Epidermal melanocyte (primary cell): ENCODE measurements at regions not wholly inside any gene's neighbourhood (a gene's known extent, or its start where the extent isn't known, plus 50 kb on each side); places are given as distances from the start of the nearest gene placed in this dataset.

Experiments used
- DNase-seq: peaks from one replicate; pipeline ENCODE4 v3.0.0; 2011; ENCODE audit warnings: low spot score; ENCODE audit not compliant: insufficient read length

DNA sequence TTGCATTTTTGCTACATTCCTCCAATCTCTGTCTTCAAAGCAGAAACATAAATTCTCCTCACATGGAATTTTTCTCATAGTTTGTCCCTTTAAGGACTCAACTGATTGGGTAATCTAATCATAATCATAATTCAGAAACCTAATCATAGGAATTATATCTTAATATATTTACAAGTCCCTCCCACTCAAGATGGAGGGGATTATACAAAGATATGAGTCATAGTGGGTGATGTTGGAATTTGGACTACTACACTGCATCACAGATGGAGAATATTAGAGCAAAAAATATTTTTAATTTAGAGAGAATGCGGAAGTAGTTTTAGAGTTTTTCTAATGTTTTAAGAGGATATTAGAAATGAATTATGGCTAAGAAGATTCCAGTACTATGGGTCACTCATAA is 1034.0 kb downstream of the DTWD2 start:
- DNase-seq = no peak

DNA sequence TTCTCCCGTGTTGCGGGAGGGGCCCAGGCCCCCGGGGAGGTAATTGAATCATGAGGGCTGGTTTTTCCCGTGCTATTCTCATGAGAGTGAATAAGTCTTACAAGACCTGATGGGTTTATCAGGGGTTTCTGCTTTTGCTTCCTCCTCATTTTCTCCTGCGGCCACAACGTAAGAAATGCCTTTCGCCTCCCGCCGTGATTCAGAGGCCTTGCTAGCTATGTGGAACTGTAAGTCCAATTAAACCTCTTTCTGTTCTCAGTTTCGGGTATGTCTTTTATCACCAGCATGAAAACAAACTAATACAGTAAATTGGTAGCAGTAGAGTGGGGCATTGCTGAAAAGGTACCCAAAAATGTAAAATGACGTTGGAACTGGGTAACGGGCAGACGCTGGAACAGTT is 1035.1 kb downstream of the DTWD2 start:
- no peak for DNase-seq

DNA sequence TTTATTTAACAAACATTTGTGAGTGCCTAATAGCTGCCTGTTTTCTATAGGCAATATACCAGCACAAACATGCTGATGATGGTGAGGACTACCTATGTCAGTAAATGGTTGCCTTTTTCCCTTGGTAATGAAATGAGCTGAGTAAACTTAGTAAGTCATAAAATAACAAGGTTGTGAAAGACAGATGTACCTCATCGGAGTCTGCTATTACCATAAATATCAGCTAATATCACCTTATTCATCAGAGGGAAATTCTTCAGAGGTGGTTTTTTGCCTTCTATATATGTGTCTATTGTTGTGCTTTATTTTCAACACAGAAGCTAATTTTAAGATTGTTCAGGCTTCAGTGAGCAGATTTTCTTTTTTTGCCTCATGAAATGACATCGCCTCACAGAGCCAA is 1040.5 kb downstream of the DTWD2 start:
- no peak for DNase-seq

DNA sequence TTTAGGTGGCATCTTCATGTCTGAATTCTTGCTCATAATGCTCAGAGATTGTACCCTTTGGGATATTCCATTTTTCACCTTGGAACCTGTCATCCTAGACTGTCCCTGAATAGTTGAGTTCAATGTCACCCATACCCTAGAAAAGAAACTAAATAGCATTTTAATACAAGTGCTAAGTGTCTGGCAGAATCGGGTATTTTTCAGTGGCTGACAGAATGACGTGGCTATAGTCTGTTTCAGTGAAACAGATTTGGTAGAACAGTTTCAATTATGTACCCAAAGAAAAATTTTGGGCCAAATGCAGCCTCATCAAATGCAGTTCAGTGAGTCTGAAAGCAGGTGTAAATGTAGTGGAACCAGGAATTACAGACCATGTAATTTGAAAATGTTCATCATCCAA is 1041.2 kb downstream of the DTWD2 start:
- DNase-seq = no peak

DNA sequence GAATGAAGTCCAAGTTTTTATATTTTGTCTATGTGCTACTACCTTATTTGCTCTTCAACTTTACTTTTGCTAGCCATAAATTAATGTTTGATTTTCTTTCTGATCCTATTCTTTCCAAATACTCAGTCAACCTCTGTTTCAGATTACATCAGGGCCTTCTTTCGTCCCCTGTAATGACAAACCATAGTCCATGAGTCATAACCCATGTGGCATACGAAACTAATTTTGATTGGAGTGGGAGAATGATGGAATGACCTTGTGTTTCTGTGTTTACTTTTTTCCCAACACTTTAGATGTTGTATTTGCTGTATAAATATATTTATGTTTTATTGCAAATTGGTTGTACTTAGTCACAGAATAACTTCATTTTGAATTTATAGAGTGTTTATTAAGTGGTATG is 1043.1 kb downstream of the DTWD2 start:
- no peak for DNase-seq

DNA sequence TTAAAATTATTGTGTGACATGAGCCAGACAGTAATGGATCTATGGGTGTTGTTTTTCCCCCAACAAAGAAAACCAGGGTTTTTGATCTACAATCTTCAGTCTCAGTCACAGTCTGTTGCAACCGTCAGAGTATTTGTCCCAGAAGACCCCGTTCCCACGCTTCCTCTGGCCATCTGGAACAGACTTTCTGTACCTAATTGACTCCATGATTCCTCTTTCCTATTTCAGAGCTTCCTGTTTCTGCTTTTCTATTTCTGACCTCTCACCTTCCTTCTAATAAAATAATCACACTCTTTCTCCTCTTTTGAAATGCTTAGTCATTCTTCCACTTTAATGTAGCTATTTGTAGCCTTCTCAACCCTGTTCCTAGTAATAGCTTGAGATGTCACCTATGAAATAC is 1044.8 kb downstream of the DTWD2 start:
- DNase-seq = no peak

DNA sequence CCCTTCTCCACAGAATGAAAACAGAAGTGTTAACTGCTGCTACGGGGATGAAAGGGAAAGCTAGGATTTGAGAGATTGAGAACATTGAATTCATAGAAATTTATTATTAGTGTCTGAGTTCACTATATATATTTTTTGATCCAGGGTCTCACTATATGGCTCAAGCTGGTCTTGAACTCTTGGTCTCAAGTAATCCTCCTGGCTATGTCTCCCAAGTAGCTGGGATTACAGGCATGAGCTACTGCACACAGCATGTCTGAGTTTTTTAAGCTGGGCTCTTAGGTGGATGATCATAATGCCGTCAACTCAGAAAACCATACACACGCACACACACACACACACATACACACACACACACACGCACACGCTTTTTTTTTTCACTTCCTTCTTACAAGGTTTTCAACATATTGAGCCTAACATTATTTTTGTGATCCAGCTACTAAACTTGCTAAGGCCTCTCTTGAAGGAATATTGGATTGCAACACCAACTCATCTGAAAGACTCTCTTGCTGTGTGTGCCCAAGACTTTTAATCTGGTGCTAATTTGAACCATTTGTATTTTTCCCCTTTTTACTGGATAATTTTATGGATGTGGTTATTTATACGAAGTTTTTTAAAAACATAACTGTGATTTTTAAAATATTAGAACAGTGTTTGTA is 1045.4 kb downstream of the DTWD2 start:
- DNase-seq = no peak

DNA sequence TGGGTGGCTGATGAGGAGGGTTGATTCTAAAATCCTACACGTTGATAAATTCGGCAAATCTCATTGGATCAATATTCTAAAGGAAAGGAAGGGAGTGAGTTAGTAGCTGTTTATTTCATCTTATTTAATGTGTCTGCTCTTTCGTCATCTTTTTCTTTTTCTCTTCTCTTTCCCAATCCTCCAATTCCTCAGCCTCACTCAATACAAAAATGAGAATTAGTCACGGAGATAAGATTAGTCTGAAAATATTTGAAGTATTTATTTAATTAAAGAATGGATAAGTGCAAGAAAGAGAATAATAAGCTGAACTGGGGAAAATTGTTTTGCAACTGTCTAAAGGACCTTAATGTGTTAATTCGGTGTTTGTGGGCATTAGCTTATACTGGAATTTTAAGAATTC is 1095.1 kb downstream of the DTWD2 start:
- no peak for DNase-seq

DNA sequence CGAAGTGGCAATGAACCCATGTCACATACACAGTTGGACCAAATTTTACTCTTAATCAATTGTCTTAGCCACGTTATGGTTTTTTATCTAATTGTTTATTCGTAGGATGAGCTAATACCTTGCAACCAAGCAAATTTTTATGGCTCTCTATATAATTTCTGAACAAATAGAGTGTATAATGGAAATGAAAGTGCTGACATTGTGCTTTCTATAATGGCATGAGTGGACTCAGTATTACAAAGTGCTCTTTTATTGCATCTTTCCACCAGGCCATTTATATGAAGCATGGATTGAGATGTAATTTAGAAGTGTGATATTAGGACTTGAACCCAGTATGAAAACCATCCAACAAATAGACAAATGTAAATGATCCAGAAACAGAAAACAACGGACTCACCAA is 1096.0 kb downstream of the DTWD2 start:
- DNase-seq = no peak

DNA sequence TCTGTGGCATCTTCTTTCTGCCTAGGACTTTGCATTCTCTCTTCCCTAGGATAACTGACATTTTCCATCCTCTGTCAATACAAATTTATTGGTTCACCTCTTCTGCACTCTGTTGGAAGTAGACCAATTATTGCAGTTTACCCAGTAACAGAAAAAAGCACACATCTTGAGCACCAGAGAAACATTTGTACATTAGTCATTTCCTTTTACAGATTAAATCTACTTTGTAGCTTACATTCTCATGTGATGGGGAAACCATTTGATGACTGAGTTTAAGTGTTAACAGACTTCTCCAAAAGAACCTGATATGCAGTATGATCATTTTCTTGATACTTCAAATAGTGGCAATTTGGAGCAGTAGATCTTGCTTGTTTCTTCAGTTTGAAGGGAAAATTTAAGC is 1098.8 kb downstream of the DTWD2 start:
- DNase-seq = no peak

DNA sequence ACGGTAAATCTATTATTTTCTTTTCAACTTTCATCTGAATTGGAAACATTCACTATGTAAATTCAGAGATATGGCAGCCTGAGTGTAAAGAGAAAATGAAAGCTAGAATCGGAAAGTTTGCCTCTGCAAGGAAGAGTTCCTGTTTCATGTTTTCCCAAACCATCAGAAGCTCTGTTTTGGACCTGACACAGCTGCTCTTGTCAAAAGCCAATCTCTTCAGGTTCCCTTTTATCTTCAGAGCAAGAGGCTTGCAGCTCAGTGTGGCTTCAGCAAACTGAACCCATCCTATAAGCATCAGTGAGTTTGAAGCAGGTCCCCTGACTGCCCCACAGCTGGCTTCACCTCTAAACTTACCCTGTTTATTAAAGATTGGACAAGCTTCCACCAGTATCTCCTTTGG is 1099.7 kb downstream of the DTWD2 start:
- DNase-seq = no peak

DNA sequence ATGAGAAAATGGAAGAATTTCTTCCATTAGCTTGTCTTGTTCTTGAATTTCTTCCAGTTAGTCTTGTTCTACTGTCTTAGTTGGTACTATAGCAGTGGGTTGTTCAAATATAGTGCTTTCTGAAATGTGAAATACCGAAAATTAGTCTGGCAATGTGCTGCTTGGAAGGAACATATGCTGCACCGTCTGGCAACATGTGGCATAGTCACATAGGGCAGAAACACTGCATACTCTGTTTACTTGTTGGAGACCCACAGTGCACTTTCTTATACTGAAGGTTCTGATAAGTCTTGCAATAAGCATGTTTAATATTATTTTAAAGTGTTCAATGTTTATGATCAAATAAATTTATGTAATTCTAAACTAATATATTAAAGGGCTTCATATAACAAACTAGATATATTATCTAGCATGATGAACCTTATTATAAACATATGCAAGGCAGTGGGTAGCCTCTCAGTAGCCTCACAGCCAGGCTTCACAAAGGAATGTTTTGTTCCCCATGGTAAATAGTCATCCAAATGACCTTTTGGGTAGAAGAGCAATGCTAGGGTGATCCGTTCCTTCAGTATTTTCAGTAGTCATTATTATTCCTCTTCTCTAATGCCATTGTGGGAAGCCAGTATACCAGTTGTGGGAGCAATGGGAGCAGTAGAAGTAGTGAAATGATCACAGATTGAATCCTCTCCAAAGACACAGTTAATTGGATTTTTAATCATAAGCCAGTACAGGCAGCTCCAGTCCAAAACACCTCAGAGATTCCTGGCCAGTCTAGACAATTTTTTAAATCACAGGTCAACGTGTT is 1106.7 kb downstream of the DTWD2 start:
- DNase-seq = no peak

DNA sequence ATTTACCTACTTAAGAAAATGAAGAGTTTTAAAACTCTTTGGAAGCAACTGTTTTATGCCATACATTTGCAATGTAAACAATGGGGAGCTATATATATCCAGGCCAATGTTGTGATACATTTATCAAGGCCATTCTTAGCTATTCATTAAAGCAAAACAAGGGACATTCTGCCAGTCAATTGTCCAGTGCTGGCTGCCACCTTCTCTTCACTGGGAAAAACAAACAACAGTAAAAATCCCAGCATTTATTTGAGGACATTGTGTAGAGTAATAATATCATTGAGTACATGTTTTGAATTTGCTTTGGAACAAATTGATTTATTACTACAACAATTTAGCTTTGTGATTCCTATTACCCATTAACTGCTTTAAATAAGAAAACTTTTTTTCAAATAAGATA is 1107.4 kb downstream of the DTWD2 start:
- DNase-seq = no peak

DNA sequence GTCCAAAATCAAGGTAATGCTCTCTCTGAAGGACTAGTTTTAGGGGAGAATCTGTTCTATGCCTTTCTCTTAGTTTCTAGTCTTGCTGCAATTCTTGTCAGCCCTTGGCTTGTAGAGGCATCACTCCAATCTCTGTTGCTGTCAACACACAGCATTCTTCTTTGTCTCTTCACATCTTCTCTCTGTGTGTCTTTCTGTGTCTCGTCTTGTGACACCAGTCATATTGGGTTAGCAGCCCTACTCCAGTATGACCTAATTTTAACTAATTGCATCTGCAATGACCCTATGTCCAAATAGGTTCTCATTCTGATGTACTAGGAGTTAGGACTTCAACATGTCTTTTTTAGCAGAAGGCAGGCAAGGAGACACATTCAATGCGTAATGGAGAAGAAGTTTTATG is 1110.6 kb downstream of the DTWD2 start:
- DNase-seq = no peak

DNA sequence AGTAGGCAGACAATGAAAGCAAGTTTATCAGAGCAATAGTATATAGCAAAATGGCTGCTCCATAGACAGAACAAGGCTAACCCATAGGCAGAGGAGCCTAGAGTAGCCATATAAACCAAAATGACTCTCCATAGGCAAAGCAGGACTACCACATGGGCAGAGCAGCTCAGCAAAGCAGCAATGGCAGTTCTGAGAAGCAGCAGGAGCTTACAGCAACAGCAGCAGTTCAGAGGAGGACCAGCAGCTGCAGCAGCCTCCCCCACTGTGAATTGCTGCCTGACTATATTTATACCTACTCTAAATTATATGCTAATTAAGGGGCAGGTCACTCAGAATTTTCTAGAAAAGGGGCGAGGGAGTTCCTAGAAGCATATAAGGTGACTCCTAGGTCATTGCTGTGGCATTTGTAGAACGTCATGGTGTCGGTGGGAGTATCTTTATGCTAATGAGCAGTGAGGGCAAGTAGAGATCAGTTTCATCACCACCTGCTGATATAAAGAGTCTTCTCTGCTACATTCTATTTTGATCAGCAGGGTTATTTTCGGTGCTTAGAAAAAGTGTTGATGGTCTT is 1115.5 kb downstream of the DTWD2 start:
- DNase-seq = no peak

DNA sequence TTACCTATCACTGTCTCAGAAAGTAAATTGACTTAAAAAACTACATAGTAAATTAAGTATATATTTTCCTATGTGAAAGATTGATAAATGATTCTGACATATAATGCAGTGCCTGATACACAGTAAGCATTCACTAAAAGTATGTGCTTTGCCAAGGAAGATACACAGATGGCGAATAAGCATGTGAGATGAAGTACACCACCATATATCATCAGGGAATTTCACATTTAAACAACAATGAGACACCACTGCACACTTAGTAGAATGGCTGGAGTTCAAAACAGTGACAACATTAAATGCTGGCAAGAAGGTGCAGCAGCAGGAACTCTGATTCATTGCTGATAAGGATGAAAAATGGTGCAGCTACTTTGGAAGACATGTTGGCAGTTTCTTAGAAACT is 1118.8 kb downstream of the DTWD2 start:
- DNase-seq = no peak

DNA sequence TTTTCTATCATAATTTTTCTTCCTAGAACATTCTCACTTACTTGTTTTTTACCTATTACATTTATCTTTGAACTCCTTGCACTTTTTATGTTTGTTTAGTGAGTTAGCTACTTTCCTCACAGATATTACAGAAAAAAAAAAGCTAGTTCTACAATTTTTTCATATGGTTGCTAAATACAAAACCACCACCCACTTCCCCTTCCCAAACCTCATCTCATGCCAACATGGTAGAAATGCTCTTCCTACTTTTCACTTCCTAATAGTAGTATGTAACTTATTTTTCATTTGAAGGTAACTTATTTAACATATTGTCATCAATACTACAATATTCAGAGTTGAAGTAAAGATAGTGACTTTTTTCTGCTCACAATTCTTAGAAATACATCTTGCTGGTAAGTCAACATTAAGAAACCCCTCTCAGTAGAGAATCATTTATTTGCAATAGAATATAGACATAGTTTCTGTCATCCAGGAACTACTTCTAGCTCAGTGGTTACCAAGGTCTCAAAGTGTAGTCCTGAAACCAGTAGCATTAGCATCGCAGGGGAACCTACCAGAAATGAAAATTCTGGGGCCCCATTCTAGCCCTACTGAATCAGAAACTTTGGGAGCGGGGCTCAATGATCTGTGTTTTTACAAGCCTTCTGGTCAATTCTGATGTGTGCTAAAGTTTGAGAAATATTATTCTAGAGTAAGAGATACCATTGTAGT is 1124.6 kb downstream of the DTWD2 start:
- DNase-seq = no peak

DNA sequence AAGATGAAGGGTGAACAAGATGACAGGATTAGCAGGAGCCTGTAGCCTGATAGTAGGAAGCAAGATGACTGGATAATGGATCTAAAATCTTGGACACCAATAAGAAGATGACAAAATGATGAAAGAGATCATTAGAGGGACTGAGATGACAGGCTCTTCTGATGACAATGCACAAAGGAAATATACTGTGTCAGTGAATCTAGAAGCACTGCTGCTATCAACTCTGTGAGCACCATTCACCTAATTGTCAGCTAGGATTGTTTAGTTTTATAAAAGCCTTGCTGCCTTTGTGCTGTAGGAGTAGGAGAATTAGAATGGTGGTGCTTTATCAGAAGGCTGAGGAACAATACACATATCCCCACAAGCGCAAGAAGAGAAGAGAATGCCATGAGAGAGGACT is 1127.8 kb downstream of the DTWD2 start:
- no peak for DNase-seq

DNA sequence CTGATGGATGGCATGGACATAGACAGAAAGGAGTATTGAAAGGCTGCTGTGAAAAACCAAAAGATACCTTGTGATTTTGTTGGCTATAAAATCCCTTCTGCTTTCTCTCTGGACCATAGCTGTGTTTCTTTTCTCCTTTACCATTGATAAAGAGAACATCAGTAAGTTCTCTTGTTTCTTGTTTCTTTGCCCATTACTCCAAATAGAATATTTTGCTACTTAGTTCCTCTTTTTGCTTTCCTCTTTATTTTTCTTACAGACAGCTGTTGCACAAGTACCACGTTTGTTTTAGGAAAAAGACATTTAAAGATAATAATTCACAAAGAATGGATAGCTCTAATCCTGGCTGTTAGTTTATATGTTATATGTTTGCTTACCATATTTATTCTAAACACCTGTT is 1129.2 kb downstream of the DTWD2 start:
- DNase-seq = no peak

DNA sequence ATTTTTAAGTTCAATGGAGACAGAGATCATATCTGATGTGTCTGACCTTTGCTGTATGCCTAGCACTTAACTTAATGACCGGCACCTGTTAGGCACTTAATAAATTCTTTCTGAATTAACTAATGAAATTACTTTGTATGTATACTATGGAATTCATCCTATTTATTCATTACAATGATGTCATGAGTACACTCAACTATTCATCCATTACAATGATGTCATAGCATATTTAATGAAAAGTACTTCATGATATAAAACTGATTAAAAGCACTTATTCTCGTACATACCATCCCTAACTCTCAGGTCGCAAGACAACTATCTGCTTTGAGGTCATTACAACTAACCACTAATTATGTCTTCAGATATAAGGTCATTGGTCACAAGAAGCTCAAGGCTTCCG is 1131.6 kb downstream of the DTWD2 start:
- no peak for DNase-seq

DNA sequence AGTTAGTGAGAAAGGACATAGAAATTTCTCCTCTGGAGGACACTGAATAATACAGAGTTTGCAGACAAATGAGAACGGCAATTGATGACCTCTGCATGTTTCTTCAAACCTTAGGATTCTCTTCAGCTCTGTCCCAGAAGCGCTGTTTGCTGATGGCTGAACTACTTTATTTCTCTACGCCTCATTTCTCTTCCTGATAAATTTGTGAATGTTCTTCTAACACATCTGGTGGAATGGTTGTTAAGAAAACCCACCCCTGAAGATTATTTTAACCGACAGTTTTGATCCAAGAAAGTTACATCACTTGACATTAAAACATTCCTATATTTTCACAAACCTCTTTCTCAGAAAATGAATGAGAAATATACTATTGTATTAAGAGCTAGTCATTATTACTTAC is 1150.6 kb downstream of the DTWD2 start:
- DNase-seq = no peak

DNA sequence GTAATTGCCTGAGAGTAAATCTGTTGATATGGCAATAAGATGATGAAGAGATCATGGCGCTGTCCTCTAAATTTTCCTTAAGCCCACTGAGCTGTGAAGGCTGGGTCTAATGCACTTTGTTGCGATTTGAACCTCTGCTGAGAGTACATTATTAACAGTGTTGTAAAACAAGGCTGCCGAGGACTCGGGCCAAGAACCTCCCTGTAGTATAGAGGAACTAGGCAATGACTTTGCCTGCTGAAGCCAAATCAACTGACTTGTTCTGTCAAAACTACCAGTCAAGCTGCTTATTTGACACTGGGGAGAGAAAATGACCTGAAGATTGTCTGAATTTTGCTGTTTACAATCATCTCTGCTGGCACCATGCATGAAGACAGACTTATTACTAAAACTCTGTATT is 1154.7 kb downstream of the DTWD2 start:
- DNase-seq = no peak
